Islet precursor cell (in vitro differentiated cells): ENCODE measurements at regions not wholly inside any gene's neighbourhood (a gene's known extent, or its start where the extent isn't known, plus 50 kb on each side); places are given as distances from the start of the nearest gene placed in this dataset.
A peak's percentile ranks its signal among the peaks of the same experiment; 100 is the strongest.

Experiments
- DNase-seq: peaks from one replicate; pipeline ENCODE4 v3.0.0-alpha.2; 2018

GRCh38 chr9:129379181-129379836 lies 201.2 kb upstream of the IER5L start:
- no peak for DNase-seq

- no peak for DNase-seq
Measured at GRCh38 chr9:129377931-129378661, 200.0 kb upstream of the IER5L start.

GRCh38 chr9:129377181-129377580 lies 199.1 kb upstream of the IER5L start:
- DNase-seq = no peak

- DNase-seq = no peak
Measured at GRCh38 chr9:129375845-129376244, 197.8 kb upstream of the IER5L start.

- DNase-seq = no peak
Measured at GRCh38 chr9:129374651-129375050, 196.6 kb upstream of the IER5L start.

- no peak for DNase-seq
Measured at GRCh38 chr9:129374231-129374630, 196.2 kb upstream of the IER5L start.

- DNase-seq = no peak
Measured at GRCh38 chr9:129373361-129373760, 195.3 kb upstream of the IER5L start.

GRCh38 chr9:129370770-129371169 lies 192.7 kb upstream of the IER5L start:
- DNase-seq = no peak

- DNase-seq = no peak
Measured at GRCh38 chr9:129368444-129368978, 190.4 kb upstream of the IER5L start.

- no peak for DNase-seq
Measured at GRCh38 chr9:129367287-129367686, 189.2 kb upstream of the IER5L start.

GRCh38 chr9:129365196-129365595 lies 187.1 kb upstream of the IER5L start:
- DNase-seq = no peak

GRCh38 chr9:129363216-129363873 lies 185.3 kb upstream of the IER5L start:
- DNase-seq = peak; percentile 74

- DNase-seq = peak; percentile 92
Measured at GRCh38 chr9:129362287-129363000, 184.4 kb upstream of the IER5L start.

- no peak for DNase-seq
Measured at GRCh38 chr9:129361196-129361595, 183.1 kb upstream of the IER5L start.

GRCh38 chr9:129359916-129360536 lies 182.0 kb upstream of the IER5L start:
- no peak for DNase-seq

- DNase-seq = no peak
Measured at GRCh38 chr9:129359162-129359811, 181.2 kb upstream of the IER5L start.

- no peak for DNase-seq
Measured at GRCh38 chr9:129358621-129359154, 180.6 kb upstream of the IER5L start.

- no peak for DNase-seq
Measured at GRCh38 chr9:129357773-129358245, 179.7 kb upstream of the IER5L start.

GRCh38 chr9:129356871-129357772 lies 179.1 kb upstream of the IER5L start:
- no peak for DNase-seq

- DNase-seq = no peak
Measured at GRCh38 chr9:129355631-129356030, 177.6 kb upstream of the IER5L start.

GRCh38 chr9:129354498-129354897 lies 176.4 kb upstream of the IER5L start:
- DNase-seq = no peak
